Fibroblast of pulmonary artery (primary cell): ENCODE measurements at regions not wholly inside any gene's neighbourhood (a gene's known extent, or its start where the extent isn't known, plus 50 kb on each side); places are given as distances from the start of the nearest gene placed in this dataset.

Experiments
- DNase-seq: peaks from one replicate; pipeline ENCODE4 v3.0.0-alpha.2; 2010; ENCODE audit warnings: low read depth
- H3K4me3 ChIP-seq: replicated peaks from 2 replicates; pipeline ENCODE4 v1.5.1; 2011; ENCODE audit warnings: low read depth, mild to moderate bottlenecking, control low read depth, low read length, moderate library complexity
- TF ChIP-seq, protein P1 (sequence below): IDR thresholded peaks from 2 replicates; pipeline ENCODE4 v1.5.1; 2011; ENCODE audit warnings: mild to moderate bottlenecking, control low read depth, low read length, inconsistent platforms; ENCODE audit errors: missing control alignments

DNA sequence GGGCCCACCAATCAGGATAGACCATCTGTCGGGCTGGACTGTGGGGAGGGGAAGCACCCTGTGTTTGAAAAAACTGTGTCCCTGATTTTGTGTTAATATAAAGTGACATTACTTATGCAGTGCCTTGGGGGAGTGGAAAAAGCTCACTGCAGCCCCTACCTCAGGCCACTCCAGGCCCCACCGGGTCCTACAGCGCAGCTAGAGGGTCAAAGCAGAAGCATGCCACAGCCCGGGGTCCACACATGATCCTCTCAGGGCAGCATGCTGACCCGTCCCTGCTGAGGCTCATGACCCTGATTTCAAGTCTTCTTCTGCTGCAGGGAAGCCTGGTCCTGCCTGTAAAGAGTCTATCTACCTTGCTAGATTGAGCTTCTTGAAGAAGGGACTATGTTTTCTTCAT lies 133.0 kb upstream of the PLCB4 start:
- TF ChIP-seq, protein P1, sequence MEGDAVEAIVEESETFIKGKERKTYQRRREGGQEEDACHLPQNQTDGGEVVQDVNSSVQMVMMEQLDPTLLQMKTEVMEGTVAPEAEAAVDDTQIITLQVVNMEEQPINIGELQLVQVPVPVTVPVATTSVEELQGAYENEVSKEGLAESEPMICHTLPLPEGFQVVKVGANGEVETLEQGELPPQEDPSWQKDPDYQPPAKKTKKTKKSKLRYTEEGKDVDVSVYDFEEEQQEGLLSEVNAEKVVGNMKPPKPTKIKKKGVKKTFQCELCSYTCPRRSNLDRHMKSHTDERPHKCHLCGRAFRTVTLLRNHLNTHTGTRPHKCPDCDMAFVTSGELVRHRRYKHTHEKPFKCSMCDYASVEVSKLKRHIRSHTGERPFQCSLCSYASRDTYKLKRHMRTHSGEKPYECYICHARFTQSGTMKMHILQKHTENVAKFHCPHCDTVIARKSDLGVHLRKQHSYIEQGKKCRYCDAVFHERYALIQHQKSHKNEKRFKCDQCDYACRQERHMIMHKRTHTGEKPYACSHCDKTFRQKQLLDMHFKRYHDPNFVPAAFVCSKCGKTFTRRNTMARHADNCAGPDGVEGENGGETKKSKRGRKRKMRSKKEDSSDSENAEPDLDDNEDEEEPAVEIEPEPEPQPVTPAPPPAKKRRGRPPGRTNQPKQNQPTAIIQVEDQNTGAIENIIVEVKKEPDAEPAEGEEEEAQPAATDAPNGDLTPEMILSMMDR: no peak
- no peak overlapping the region for H3K4me3 ChIP-seq
- DNase-seq: no peak

DNA sequence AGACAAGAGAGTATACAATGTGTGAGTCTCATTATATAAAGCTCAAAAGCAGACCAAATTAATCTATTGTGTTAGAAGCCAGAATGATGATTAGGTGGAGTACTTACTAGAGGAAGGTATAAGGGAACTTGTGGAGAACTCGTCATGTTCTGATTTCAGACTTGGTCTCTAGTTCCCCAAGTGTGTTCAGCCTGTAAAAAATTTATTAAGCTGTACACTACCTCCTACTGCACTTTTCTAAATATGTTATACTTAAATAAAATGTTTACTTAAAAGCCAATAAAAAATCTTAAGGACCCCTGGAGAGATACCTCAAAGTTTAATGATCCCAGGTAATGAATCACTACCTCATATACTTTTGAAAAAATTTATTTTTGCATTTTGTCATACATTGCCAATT lies 130.4 kb upstream of the PLCB4 start:
- H3K4me3 ChIP-seq: no peak overlapping the region
- TF ChIP-seq, protein P1: no peak
- DNase-seq: no peak

DNA sequence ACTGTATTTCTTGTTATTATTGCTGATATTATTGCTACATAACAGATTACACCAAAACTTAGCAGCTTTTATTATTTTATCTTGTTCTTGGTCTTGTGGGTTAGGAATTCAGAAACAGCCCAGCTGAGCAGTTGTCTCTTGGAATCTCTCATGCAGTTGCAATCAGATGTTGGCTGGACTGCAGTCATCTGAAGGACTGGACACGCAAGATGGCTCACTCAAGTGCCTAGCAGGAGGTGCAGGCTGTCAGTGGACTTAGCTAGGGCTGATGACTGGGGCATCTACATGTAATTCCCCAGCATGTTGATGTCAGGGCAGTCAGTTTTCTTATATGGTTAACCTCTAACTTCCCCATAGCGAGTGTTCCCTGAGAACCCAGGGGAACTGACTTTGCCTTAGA lies 128.6 kb upstream of the PLCB4 start:
- TF ChIP-seq, protein P1: no peak
- DNase-seq: peak; percentile 0
- H3K4me3 ChIP-seq: no peak overlapping the region

DNA sequence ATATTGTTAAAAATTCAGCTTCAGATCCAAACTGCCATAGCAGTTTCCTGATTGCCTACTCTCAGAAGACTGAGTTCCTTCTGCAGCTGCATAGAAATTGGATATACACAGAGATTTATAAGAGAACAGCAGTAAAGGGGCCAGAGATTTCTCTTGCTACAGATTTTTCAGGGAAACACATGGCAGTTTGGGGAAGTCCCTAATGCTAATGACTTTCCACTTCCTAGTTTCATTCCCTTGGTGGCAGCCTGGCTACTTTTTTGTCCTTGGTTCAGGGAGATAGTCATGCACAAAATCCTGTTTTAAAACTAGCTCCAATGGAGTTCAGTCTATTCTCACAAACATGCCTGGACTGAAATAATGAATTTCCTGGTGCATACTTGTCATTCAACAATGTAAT lies 125.3 kb upstream of the PLCB4 start:
- H3K4me3 ChIP-seq: no peak overlapping the region
- DNase-seq: no peak
- TF ChIP-seq, protein P1: no peak

DNA sequence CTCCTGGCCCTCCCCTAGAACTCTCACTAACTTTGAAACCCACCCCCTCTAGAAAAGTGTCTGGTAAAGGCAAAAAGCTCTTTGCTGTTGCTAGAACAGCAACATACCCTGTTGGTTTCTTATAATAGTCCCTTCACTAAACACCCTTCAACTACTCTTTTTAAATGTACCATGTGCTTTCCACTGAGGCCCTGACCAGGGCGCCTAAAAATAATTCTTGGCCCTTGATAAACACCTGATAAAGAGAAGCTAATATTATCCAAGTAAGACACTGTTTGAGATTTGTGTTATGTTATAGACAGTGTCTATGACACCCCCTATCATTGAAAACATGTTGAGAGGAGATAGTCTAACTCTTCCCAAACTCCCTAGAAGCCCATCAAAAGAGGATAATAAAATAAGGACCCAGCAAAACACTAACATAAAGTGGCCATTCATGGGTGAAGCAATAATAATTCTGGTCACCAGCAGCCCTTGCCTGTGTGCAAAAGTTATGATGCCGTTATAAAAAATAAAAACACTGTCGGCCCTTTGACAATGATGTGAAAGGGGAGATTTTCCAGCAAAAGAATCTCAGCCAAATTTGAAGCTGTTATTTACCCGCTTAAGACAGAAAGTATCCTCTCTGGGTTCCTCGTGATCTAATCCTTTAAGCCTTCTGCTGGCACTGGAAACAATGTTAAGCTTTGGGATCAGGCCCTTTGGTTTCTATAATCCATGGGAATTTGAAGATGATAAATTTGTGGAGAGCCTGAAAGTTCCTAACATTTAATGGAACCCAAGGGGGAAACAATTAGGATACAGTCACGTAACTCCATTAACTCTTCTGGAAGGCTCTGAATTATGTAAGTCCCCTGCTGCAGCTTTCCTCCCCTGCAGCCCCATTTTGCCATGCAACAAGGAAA lies 122.6 kb upstream of the PLCB4 start:
- no peak for DNase-seq
- TF ChIP-seq, protein P1: no peak
- H3K4me3 ChIP-seq: no peak overlapping the region

DNA sequence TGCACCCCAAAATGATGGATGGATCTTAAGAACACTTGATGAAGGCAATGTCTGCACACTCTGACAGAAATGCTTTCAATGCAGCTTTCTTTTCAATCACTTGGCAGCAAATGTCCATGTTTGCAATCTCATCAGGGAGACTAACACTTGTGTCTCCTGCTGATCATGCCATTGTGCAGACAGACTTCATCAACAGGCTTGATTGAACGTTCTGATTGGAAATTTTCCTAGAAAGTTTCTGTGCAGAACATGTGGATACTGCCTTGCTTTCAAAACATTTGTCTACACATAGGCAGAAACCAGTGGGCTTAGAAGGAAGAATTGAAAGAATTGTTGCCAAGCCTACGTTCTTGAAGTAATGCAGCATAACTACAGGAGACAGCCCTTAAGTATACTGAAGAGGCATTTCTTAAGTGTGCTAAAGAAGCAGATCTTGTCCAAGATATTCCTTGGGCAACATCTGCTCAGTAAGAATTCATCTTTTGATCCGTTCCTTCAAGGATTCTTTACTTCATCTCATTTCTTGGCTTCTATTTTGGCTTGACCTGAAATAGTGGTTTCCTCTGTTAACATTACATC lies 120.4 kb upstream of the PLCB4 start:
- no peak for DNase-seq
- H3K4me3 ChIP-seq: no peak overlapping the region
- TF ChIP-seq, protein P1: no peak
